Stimulated activated naive B cell treated with anti-CD40 and anti-IgM and Interleukin-4, amounts not matched to agents 10 μg/mL and 1 μg/mL and 100 μg/mL, for 72 hours (primary cell): ENCODE measurements at regions not wholly inside any gene's neighbourhood (a gene's known extent, or its start where the extent isn't known, plus 50 kb on each side); places are given as distances from the start of the nearest gene placed in this dataset.
"Not testable (repeated sequence)": the region's sequence is repeated elsewhere in the genome, so short reads cannot be mapped to it uniquely, and the experiment has no call there.

Experiments used
- ATAC-seq, 2 donors: fragments of 150-1000 bp; cut with Tn5 transposase; replicated peaks; 2 replicates each; pipeline ENCODE4 v1.10.0; 2021; ENCODE audit warnings: moderate library complexity in 1 of 2
- DNase-seq: peaks from one replicate; pipeline ENCODE4 v3.0.0; 2021
- H3K27ac Mint-ChIP-seq: one replicate; pipeline ENCODE4 v1.8.0; 2022; ENCODE audit warnings: mild to moderate bottlenecking, mixed read lengths
- H3K27me3 Mint-ChIP-seq, 2 donors: one replicate each; pipeline ENCODE4 v1.8.0; 2022; ENCODE audit warnings: mixed read lengths in 2 of 2
- H3K36me3 Mint-ChIP-seq, 2 donors: one replicate each; pipeline ENCODE4 v1.8.0; 2022; ENCODE audit warnings: mixed read lengths in 2 of 2, mild to moderate bottlenecking in 1 of 2
- H3K4me1 Mint-ChIP-seq, 2 donors: one replicate each; pipeline ENCODE4 v1.8.0; 2022; ENCODE audit warnings: mixed read lengths in 2 of 2, mild to moderate bottlenecking in 1 of 2
- H3K4me3 Mint-ChIP-seq, 2 donors: one replicate each; pipeline ENCODE4 v1.8.0; 2022; ENCODE audit warnings: mild to moderate bottlenecking in 2 of 2, mixed read lengths in 2 of 2, moderate library complexity in 1 of 2
- H3K9me3 Mint-ChIP-seq, 2 donors: one replicate each; pipeline ENCODE4 v1.8.0; 2022; ENCODE audit warnings: mixed read lengths in 2 of 2, mild to moderate bottlenecking in 1 of 2

- ATAC-seq (peak; percentile 73 to 88), DNase-seq (no peak)
- H3K27me3 Mint-ChIP-seq, result no peaks in the 10 kb centered on the region
- no peak overlapping the region for H3K4me3 Mint-ChIP-seq
- peaks cover 21 to 23% of the 10 kb centered on the region in 2 donors for H3K36me3 Mint-ChIP-seq
- peaks cover 18 to 22% of the 10 kb centered on the region in 2 donors for H3K9me3 Mint-ChIP-seq
- H3K4me1 Mint-ChIP-seq, result peaks cover 2 to 14% of the 10 kb centered on the region in 2 donors
- H3K27ac Mint-ChIP-seq, result peak overlapping the region; percentile 25
Observed at GRCh38 chr18:10604182-10604581, 78.4 kb downstream of the NAPG start.

- not testable (repeated sequence) for H3K4me3 Mint-ChIP-seq
Observed at GRCh38 chr18:10606881-10607280, 81.1 kb downstream of the NAPG start.

GRCh38 chr18:10607332-10608248 is 81.8 kb downstream of the NAPG start:
- Mint-ChIP-seq H3K4me1 (peaks cover 2 to 14% of the 10 kb centered on the region in 2 donors), H3K36me3 (peaks cover 20 to 22% of the 10 kb centered on the region in 2 donors), H3K9me3 (peaks cover 17 to 21% of the 10 kb centered on the region in 2 donors)
- not testable (repeated sequence) for H3K27ac Mint-ChIP-seq, H3K4me3 Mint-ChIP-seq, DNase-seq, H3K27me3 Mint-ChIP-seq
- peak in 1 of 2 donors; percentile 37 for ATAC-seq

More at GRCh38 chr18:10606881-10607280, 81.1 kb downstream of the NAPG start:
- not testable (repeated sequence) for DNase-seq, H3K27me3 Mint-ChIP-seq, H3K27ac Mint-ChIP-seq
- Mint-ChIP-seq H3K9me3 (peaks cover 18 to 22% of the 10 kb centered on the region in 2 donors), H3K4me1 (peaks cover 2 to 14% of the 10 kb centered on the region in 2 donors), H3K36me3 (peaks cover 21 to 23% of the 10 kb centered on the region in 2 donors)
- ATAC-seq, result peak; percentile 15 to 16

- not testable (repeated sequence) for H3K4me3 Mint-ChIP-seq, ATAC-seq, DNase-seq, H3K27ac Mint-ChIP-seq, H3K27me3 Mint-ChIP-seq
- H3K4me1 Mint-ChIP-seq, result peaks cover 2 to 14% of the 10 kb centered on the region in 2 donors
- H3K36me3 Mint-ChIP-seq, result peaks cover 12 to 14% of the 10 kb centered on the region in 2 donors
- H3K9me3 Mint-ChIP-seq, result peaks cover 10 to 12% of the 10 kb centered on the region in 2 donors
Observed at GRCh38 chr18:10608450-10608849, 82.6 kb downstream of the NAPG start.

GRCh38 chr18:10609046-10609445 is 83.2 kb downstream of the NAPG start:
- not testable (repeated sequence) for H3K27ac Mint-ChIP-seq, H3K9me3 Mint-ChIP-seq, ATAC-seq, DNase-seq, H3K27me3 Mint-ChIP-seq, H3K4me3 Mint-ChIP-seq
- Mint-ChIP-seq H3K36me3 (peaks cover 8 to 11% of the 10 kb centered on the region in 2 donors), H3K4me1 (peaks cover 2 to 10% of the 10 kb centered on the region in 2 donors)

GRCh38 chr18:10613226-10613625 is 87.4 kb downstream of the NAPG start:
- ATAC-seq, DNase-seq, H3K9me3 Mint-ChIP-seq, H3K27ac Mint-ChIP-seq, H3K36me3 Mint-ChIP-seq, H3K4me3 Mint-ChIP-seq, H3K4me1 Mint-ChIP-seq, H3K27me3 Mint-ChIP-seq: not testable (repeated sequence)

GRCh38 chr18:10616714-10617113 is 90.9 kb downstream of the NAPG start:
- not testable (repeated sequence) for H3K4me1 Mint-ChIP-seq, H3K27ac Mint-ChIP-seq, H3K36me3 Mint-ChIP-seq, DNase-seq, H3K4me3 Mint-ChIP-seq, H3K9me3 Mint-ChIP-seq, ATAC-seq
- H3K27me3 Mint-ChIP-seq, result peaks cover 3 to 11% of the 10 kb centered on the region in 2 donors

- not testable (repeated sequence) for H3K9me3 Mint-ChIP-seq, H3K27ac Mint-ChIP-seq, H3K4me1 Mint-ChIP-seq, ATAC-seq, H3K4me3 Mint-ChIP-seq, DNase-seq, H3K36me3 Mint-ChIP-seq
- peaks cover 3 to 11% of the 10 kb centered on the region in 2 donors for H3K27me3 Mint-ChIP-seq
Observed at GRCh38 chr18:10618797-10619196, 93.0 kb downstream of the NAPG start.

GRCh38 chr18:10619280-10619679 is 93.5 kb downstream of the NAPG start:
- H3K9me3 Mint-ChIP-seq, H3K4me1 Mint-ChIP-seq, H3K36me3 Mint-ChIP-seq, H3K27ac Mint-ChIP-seq, H3K4me3 Mint-ChIP-seq, ATAC-seq, DNase-seq: not testable (repeated sequence)
- peaks cover 3 to 11% of the 10 kb centered on the region in 2 donors for H3K27me3 Mint-ChIP-seq

- not testable (repeated sequence) for H3K4me3 Mint-ChIP-seq, ATAC-seq
Observed at GRCh38 chr18:10619833-10620232, 94.0 kb downstream of the NAPG start.

More at GRCh38 chr18:10619833-10620232, 94.0 kb downstream of the NAPG start:
- not testable (repeated sequence) for H3K4me1 Mint-ChIP-seq, H3K27ac Mint-ChIP-seq, H3K36me3 Mint-ChIP-seq, H3K9me3 Mint-ChIP-seq, DNase-seq
- H3K27me3 Mint-ChIP-seq, result peaks cover 3 to 11% of the 10 kb centered on the region in 2 donors
